SK-N-SH treated with all-trans-retinoic acid at 6 μM for 48 hours (cell line): ENCODE measurements at regions not wholly inside any gene's neighbourhood (a gene's known extent, or its start where the extent isn't known, plus 50 kb on each side); places are given as distances from the start of the nearest gene placed in this dataset.

ENCODE experiments used
- ATAC-seq: fragments of 200-7000 bp; cut with Tn5 transposase; 3 replicates; pipeline ENCODE4 v1.9.1; 2020; ENCODE audit warnings: mild to moderate bottlenecking, moderate library complexity
- ARNTL ChIP-seq: fragments of 450-650 bp; formaldehyde crosslinking; IDR thresholded peaks from 2 replicates; pipeline ENCODE4 v1.5.0; 2020; ENCODE audit warnings: low read depth, mild to moderate bottlenecking, moderate library complexity, borderline replicate concordance
- BACH2 ChIP-seq: fragments of 250-450 bp; sonication (Bioruptor Pico); IDR thresholded peaks from 2 replicates; pipeline ENCODE4 v1.9.0; 2021; ENCODE audit warnings: mild to moderate bottlenecking, borderline replicate concordance
- CSDC2 ChIP-seq: fragments of 250-450 bp; sonication (Bioruptor Pico); IDR thresholded peaks from 2 replicates; pipeline ENCODE4 v1.5.0; 2020; ENCODE audit warnings: mild to moderate bottlenecking, moderate library complexity
- ESRRG ChIP-seq: fragments of 250-450 bp; sonication (Bioruptor Pico); IDR thresholded peaks from 2 replicates; pipeline ENCODE4 v1.6.1; 2021; ENCODE audit warnings: mild to moderate bottlenecking
- GLIS3 ChIP-seq: fragments of 250-450 bp; sonication (Bioruptor Pico); IDR thresholded peaks from 2 replicates; pipeline ENCODE4 v1.5.0; 2020; ENCODE audit warnings: mild to moderate bottlenecking, moderate library complexity
- ISL1 ChIP-seq: fragments of 250-450 bp; sonication (Bioruptor Pico); IDR thresholded peaks from 2 replicates; pipeline ENCODE4 v2.1.2; 2022; ENCODE audit warnings: mild to moderate bottlenecking, moderate library complexity
- OSR1 ChIP-seq: fragments of 250-450 bp; sonication (Bioruptor Pico); IDR thresholded peaks from 2 replicates; pipeline ENCODE4 v1.8.0; 2022; ENCODE audit warnings: moderate library complexity, mild to moderate bottlenecking, inconsistent platforms
- PPARA ChIP-seq: fragments of 250-450 bp; sonication (Bioruptor Pico); IDR thresholded peaks from 2 replicates; pipeline ENCODE4 v1.5.0; 2020; ENCODE audit warnings: mild to moderate bottlenecking, borderline replicate concordance
- RARB ChIP-seq: fragments of 250-450 bp; sonication (Bioruptor Pico); IDR thresholded peaks from 2 replicates; pipeline ENCODE4 v1.8.0; 2021; ENCODE audit warnings: mild to moderate bottlenecking, moderate library complexity
- SNAI2 ChIP-seq: fragments of 250-450 bp; sonication (Bioruptor Pico); IDR thresholded peaks from 2 replicates; pipeline ENCODE4 v1.5.0; 2020; ENCODE audit warnings: mild to moderate bottlenecking, moderate library complexity
- TCF4 ChIP-seq: fragments of 250-450 bp; sonication (Bioruptor Pico); IDR thresholded peaks from 2 replicates; pipeline ENCODE4 v1.8.0; 2021; ENCODE audit warnings: mild to moderate bottlenecking, moderate library complexity, borderline replicate concordance
- ZC3H10 ChIP-seq: fragments of 250-450 bp; sonication (Bioruptor Pico); IDR thresholded peaks from 2 replicates; pipeline ENCODE4 v1.5.1; 2021; ENCODE audit warnings: mild to moderate bottlenecking, moderate library complexity
- ZFP3 ChIP-seq: fragments of 250-450 bp; sonication (Bioruptor Pico); IDR thresholded peaks from 2 replicates; pipeline ENCODE4 v1.5.0; 2020; ENCODE audit warnings: mild to moderate bottlenecking, moderate library complexity
- ZFP30 ChIP-seq: fragments of 450-650 bp; formaldehyde crosslinking; IDR thresholded peaks from 2 replicates; pipeline ENCODE4 v1.5.0; 2022; ENCODE audit warnings: mild to moderate bottlenecking, moderate library complexity
- ZNF565 ChIP-seq: fragments of 450-650 bp; formaldehyde crosslinking; conservative IDR thresholded peaks from 2 replicates; pipeline ENCODE4 v1.5.0; 2020; ENCODE audit warnings: low read depth, mild to moderate bottlenecking, moderate library complexity
- ZNF70 ChIP-seq: fragments of 450-650 bp; formaldehyde crosslinking; IDR thresholded peaks from 2 replicates; pipeline ENCODE4 v1.5.0; 2020; ENCODE audit warnings: mild to moderate bottlenecking, moderate library complexity
- ZNF8 ChIP-seq: fragments of 450-650 bp; formaldehyde crosslinking; IDR thresholded peaks from 2 replicates; pipeline ENCODE4 v1.5.0; 2020; ENCODE audit warnings: mild to moderate bottlenecking, moderate library complexity
- TF ChIP-seq, protein P1 (sequence below): fragments of 250-450 bp; sonication (Bioruptor Pico); IDR thresholded peaks from 2 replicates; pipeline ENCODE4 v1.5.0; 2020; ENCODE audit warnings: mild to moderate bottlenecking, moderate library complexity
- TF ChIP-seq, protein P2 (sequence below): fragments of 250-450 bp; sonication (Bioruptor Pico); IDR thresholded peaks from 2 replicates; pipeline ENCODE4 v1.5.1; 2020; ENCODE audit warnings: low read depth, mild to moderate bottlenecking, moderate library complexity
- TF ChIP-seq, protein P3 (sequence below): fragments of 250-450 bp; sonication (Bioruptor Pico); IDR thresholded peaks from 2 replicates; pipeline ENCODE4 v1.5.1; 2021; ENCODE audit warnings: mild to moderate bottlenecking, moderate library complexity
- TF ChIP-seq, protein P4 (sequence below): fragments of 250-450 bp; sonication (Bioruptor Pico); IDR thresholded peaks from 2 replicates; pipeline ENCODE4 v1.8.0; 2020; ENCODE audit warnings: mild to moderate bottlenecking, moderate library complexity, borderline replicate concordance
- TF ChIP-seq, protein P5 (sequence below): fragments of 250-450 bp; sonication (Bioruptor Pico); IDR thresholded peaks from 2 replicates; pipeline ENCODE4 v1.8.0; 2021; ENCODE audit warnings: low read depth, mild to moderate bottlenecking, moderate library complexity, borderline replicate concordance

DNA sequence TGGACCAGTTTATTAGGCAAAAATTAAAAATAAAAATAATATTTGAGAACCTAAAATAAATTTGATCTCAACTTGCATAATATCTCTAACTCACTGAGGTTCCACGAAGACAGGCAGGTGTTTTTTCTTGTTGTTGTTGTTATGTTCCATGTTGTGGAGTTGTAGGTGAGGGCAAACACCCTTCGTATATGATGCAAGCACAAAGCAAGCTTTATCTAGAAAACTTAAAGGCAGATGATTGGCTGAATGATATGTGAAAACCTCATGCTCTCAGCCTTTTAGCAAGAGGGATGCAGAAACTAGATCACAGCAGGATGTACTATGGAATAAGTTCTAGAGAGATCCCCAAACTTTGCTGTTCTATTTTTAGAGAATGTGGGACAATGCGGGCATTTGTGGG, 502.7 kb downstream of the ETNK1 start:
- TF ChIP-seq, protein P1, sequence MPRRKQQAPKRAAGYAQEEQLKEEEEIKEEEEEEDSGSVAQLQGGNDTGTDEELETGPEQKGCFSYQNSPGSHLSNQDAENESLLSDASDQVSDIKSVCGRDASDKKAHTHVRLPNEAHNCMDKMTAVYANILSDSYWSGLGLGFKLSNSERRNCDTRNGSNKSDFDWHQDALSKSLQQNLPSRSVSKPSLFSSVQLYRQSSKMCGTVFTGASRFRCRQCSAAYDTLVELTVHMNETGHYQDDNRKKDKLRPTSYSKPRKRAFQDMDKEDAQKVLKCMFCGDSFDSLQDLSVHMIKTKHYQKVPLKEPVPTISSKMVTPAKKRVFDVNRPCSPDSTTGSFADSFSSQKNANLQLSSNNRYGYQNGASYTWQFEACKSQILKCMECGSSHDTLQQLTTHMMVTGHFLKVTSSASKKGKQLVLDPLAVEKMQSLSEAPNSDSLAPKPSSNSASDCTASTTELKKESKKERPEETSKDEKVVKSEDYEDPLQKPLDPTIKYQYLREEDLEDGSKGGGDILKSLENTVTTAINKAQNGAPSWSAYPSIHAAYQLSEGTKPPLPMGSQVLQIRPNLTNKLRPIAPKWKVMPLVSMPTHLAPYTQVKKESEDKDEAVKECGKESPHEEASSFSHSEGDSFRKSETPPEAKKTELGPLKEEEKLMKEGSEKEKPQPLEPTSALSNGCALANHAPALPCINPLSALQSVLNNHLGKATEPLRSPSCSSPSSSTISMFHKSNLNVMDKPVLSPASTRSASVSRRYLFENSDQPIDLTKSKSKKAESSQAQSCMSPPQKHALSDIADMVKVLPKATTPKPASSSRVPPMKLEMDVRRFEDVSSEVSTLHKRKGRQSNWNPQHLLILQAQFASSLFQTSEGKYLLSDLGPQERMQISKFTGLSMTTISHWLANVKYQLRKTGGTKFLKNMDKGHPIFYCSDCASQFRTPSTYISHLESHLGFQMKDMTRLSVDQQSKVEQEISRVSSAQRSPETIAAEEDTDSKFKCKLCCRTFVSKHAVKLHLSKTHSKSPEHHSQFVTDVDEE (CRISPR knock-in tag), result no peak
- TF ChIP-seq ZC3H10, result no peak
- TF ChIP-seq BACH2 (CRISPR knock-in tag), result no peak
- no peak for TF ChIP-seq SNAI2
- TF ChIP-seq, protein P2, sequence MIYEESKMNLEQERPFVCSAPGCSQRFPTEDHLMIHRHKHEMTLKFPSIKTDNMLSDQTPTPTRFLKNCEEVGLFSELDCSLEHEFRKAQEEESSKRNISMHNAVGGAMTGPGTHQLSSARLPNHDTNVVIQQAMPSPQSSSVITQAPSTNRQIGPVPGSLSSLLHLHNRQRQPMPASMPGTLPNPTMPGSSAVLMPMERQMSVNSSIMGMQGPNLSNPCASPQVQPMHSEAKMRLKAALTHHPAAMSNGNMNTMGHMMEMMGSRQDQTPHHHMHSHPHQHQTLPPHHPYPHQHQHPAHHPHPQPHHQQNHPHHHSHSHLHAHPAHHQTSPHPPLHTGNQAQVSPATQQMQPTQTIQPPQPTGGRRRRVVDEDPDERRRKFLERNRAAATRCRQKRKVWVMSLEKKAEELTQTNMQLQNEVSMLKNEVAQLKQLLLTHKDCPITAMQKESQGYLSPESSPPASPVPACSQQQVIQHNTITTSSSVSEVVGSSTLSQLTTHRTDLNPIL (CRISPR knock-in tag), result no peak
- TF ChIP-seq ESRRG (CRISPR knock-in tag), result no peak
- no peak for TF ChIP-seq CSDC2 (CRISPR knock-in tag)
- TF ChIP-seq GLIS3 (CRISPR knock-in tag), result no peak
- no peak for TF ChIP-seq ISL1 (CRISPR knock-in tag)
- no peak for TF ChIP-seq PPARA (CRISPR knock-in tag)
- TF ChIP-seq RARB (CRISPR knock-in tag), result no peak
- no peak for TF ChIP-seq ARNTL (CRISPR knock-in tag)
- no peak for TF ChIP-seq TCF4 (CRISPR knock-in tag)
- no peak for ATAC-seq

DNA sequence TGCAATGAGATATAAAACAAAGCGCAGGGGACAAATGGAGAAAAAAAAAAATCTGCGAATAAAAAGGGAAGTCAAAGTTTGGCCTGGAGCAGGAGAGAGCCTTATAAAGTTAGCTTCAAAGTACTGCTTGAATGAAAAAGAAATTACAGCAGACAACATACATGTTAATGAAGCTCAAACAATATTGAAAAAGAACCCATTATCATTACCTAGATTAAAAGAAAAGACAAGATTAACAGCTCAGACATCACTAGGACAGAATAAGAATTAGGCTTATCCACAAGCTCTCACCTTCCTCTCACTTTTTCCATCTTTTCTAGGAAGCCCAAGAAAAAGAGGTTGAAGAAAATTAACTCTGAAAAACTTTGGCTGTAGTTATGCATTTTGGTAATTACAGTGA, 503.5 kb downstream of the ETNK1 start:
- no peak for ATAC-seq
- TF ChIP-seq GLIS3 (CRISPR knock-in tag) (no peak), ISL1 (CRISPR knock-in tag) (no peak), ZFP3 (CRISPR knock-in tag) (no peak), ZNF70 (no peak), OSR1 (no peak), ZNF8 (no peak), BACH2 (CRISPR knock-in tag) (no peak), ARNTL (CRISPR knock-in tag) (no peak), CSDC2 (CRISPR knock-in tag) (no peak)
- TF ChIP-seq, protein P3, sequence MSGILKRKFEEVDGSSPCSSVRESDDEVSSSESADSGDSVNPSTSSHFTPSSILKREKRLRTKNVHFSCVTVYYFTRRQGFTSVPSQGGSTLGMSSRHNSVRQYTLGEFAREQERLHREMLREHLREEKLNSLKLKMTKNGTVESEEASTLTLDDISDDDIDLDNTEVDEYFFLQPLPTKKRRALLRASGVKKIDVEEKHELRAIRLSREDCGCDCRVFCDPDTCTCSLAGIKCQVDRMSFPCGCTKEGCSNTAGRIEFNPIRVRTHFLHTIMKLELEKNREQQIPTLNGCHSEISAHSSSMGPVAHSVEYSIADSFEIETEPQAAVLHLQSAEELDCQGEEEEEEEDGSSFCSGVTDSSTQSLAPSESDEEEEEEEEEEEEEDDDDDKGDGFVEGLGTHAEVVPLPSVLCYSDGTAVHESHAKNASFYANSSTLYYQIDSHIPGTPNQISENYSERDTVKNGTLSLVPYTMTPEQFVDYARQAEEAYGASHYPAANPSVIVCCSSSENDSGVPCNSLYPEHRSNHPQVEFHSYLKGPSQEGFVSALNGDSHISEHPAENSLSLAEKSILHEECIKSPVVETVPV (CRISPR knock-in tag), result no peak
- TF ChIP-seq, protein P2 (CRISPR knock-in tag), result no peak
- TF ChIP-seq, protein P4, sequence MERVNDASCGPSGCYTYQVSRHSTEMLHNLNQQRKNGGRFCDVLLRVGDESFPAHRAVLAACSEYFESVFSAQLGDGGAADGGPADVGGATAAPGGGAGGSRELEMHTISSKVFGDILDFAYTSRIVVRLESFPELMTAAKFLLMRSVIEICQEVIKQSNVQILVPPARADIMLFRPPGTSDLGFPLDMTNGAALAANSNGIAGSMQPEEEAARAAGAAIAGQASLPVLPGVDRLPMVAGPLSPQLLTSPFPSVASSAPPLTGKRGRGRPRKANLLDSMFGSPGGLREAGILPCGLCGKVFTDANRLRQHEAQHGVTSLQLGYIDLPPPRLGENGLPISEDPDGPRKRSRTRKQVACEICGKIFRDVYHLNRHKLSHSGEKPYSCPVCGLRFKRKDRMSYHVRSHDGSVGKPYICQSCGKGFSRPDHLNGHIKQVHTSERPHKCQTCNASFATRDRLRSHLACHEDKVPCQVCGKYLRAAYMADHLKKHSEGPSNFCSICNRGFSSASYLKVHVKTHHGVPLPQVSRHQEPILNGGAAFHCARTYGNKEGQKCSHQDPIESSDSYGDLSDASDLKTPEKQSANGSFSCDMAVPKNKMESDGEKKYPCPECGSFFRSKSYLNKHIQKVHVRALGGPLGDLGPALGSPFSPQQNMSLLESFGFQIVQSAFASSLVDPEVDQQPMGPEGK, result no peak

DNA sequence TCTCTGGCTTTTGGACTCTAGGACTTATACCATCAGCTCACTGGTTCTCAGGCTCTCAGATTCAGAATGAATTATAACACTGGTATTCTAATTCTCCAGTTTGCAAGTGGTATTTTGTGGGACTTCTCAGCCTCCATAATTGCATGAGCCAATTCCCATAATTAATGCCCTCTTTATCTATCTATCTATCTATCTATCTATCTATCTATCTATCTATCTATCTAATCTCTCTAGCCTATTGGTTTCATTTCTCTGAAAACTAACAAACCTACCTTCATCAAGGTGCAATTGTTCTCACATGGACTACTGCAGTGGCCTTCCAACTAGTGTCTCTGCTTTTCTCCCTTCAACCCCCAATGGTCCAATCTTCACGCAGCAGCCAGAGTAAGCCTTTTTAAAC, 507.4 kb downstream of the ETNK1 start:
- ATAC-seq, result no peak
- TF ChIP-seq ARNTL (CRISPR knock-in tag) (no peak), ZFP30 (CRISPR knock-in tag) (no peak), SNAI2 (no peak), TCF4 (CRISPR knock-in tag) (no peak), ZNF565 (CRISPR knock-in tag) (no peak), ZNF70 (no peak), ZNF8 (no peak), OSR1 (no peak), ESRRG (CRISPR knock-in tag) (no peak), BACH2 (CRISPR knock-in tag) (no peak), PPARA (CRISPR knock-in tag) (no peak), ZFP3 (CRISPR knock-in tag) (no peak)
- TF ChIP-seq, protein P5, sequence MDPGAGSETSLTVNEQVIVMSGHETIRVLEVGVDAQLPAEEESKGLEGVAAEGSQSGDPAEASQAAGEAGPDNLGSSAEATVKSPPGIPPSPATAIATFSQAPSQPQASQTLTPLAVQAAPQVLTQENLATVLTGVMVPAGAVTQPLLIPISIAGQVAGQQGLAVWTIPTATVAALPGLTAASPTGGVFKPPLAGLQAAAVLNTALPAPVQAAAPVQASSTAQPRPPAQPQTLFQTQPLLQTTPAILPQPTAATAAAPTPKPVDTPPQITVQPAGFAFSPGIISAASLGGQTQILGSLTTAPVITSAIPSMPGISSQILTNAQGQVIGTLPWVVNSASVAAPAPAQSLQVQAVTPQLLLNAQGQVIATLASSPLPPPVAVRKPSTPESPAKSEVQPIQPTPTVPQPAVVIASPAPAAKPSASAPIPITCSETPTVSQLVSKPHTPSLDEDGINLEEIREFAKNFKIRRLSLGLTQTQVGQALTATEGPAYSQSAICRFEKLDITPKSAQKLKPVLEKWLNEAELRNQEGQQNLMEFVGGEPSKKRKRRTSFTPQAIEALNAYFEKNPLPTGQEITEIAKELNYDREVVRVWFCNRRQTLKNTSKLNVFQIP (CRISPR knock-in tag), result no peak
- TF ChIP-seq, protein P2 (CRISPR knock-in tag), result no peak
- TF ChIP-seq, protein P3 (CRISPR knock-in tag), result no peak
